ENCODE measurements at regions not wholly inside any gene's neighbourhood (a gene's known extent, or its start where the extent isn't known, plus 50 kb on each side); places are given as distances from the start of the nearest gene placed in this dataset.

- TF ChIP-seq SIN3A (IDR thresholded peaks at IDR 0.05; ENCODE audit: low read depth, low read length) (no peak), USF2 (IDR thresholded peaks at IDR 0.05; ENCODE audit: borderline replicate concordance, low read depth, low read length) (no peak), FOXM1 (IDR thresholded peaks at IDR 0.05; ENCODE audit: low read depth, low read length) (no peak), JUND (IDR thresholded peaks at IDR 0.05; ENCODE audit: low read depth, low read length) (no peak)
Observed at GRCh38 chr2:192315543-192315942, 120.8 kb upstream of the TMEFF2 start.

Data from GM12878 (cell line).